OCI-LY1 (cell line): ENCODE measurements at regions not wholly inside any gene's neighbourhood (a gene's known extent, or its start where the extent isn't known, plus 50 kb on each side); places are given as distances from the start of the nearest gene placed in this dataset.

Experiments used
- CTCF ChIP-seq: fragments of 200-600 bp; sonication (generic), shearing (Covaris generic); IDR thresholded peaks from 2 replicates; pipeline ENCODE4 v1.5.1; 2017; ENCODE audit warnings: mild to moderate bottlenecking, antibody characterized with exemption, low read length, moderate library complexity, mixed read lengths
- EZH2 ChIP-seq: fragments of 200-600 bp; sonication (generic), shearing (Covaris generic); IDR thresholded peaks from 2 replicates; pipeline ENCODE4 v1.8.0; 2017; ENCODE audit warnings: borderline replicate concordance, mixed run types, mild to moderate bottlenecking, antibody characterized with exemption, low read length, moderate library complexity, mixed read lengths

GRCh38 chr7:66503551-66504031, 125.1 kb upstream of the KCTD7 start:
- TF ChIP-seq CTCF (no peak), EZH2 (no peak)
